ENCODE measurements at regions not wholly inside any gene's neighbourhood (a gene's known extent, or its start where the extent isn't known, plus 50 kb on each side); places are given as distances from the start of the nearest gene placed in this dataset.

DNA sequence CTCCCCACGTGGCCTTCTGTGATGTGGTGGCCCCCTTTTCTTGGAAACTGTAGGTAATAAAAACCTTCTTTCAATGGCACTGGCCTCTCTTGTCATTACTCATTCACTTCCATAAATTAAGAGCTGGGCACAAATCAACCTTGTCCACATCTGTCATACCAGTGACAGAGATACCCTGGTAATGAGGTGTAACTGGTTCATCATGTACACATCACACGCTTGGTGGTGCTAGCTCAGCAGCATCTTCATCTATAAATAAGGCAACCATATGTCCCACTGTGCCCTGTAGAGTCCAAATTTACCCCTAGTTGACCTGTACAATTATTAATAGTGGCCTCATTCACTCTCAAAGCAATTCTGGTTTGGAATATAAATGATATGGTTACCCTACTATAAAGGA is 245.6 kb downstream of the HIVEP2 start:
- H3K4me3 ChIP-seq (ENCODE audit: low read depth, low read length): no peak overlapping the region
- CTCF ChIA-PET: interaction anchor here (1.0 to 2.7 kb wide), 3 partner anchors 9 to 38 kb away, joined by 3 to 9 read pairs (median 3); no protein-coding TSS in a partner anchor
- H3K27me3 ChIP-seq (ENCODE audit: control insufficient read depth, insufficient read depth, low read length): no peaks in the 10 kb centered on the region
- no peak for DNase-seq (ENCODE audit: low read depth)
- H3K36me3 ChIP-seq (ENCODE audit: control insufficient read depth, insufficient read depth, low read length): no peaks in the 10 kb centered on the region
- POLR2A ChIA-PET: no interaction called here
- TF ChIP-seq, protein P1, sequence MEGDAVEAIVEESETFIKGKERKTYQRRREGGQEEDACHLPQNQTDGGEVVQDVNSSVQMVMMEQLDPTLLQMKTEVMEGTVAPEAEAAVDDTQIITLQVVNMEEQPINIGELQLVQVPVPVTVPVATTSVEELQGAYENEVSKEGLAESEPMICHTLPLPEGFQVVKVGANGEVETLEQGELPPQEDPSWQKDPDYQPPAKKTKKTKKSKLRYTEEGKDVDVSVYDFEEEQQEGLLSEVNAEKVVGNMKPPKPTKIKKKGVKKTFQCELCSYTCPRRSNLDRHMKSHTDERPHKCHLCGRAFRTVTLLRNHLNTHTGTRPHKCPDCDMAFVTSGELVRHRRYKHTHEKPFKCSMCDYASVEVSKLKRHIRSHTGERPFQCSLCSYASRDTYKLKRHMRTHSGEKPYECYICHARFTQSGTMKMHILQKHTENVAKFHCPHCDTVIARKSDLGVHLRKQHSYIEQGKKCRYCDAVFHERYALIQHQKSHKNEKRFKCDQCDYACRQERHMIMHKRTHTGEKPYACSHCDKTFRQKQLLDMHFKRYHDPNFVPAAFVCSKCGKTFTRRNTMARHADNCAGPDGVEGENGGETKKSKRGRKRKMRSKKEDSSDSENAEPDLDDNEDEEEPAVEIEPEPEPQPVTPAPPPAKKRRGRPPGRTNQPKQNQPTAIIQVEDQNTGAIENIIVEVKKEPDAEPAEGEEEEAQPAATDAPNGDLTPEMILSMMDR (IDR thresholded peaks at IDR 0.05; ENCODE audit: insufficient read depth, low read depth, low read length): no peak

DNA sequence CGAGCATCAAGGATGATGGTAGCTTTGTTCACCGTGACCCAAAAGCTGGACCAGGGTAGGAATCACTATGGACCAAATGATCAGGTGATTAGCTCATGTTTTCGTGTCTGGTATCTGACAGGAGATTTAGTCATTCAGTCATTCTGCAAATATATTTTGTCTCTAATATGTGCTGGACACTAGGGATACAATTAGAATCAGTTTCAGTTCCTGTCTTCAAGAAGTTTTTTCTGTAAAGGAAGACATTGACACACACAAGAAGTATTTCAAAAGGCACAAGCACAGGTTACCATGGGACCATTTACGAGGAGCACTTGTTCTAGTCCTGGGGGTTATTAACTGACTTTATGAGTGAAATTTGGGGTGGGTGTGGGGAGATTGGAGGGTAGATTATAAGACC is 244.9 kb downstream of the HIVEP2 start:
- POLR2A ChIA-PET: no interaction called here
- DNase-seq (ENCODE audit: low read depth): no peak
- CTCF ChIA-PET: interaction anchor here (2.7 kb wide), 1 partner anchor 8 kb away, joined by 9 read pairs; no protein-coding TSS in a partner anchor
- no peaks in the 10 kb centered on the region for H3K27me3 ChIP-seq (ENCODE audit: control insufficient read depth, insufficient read depth, low read length)
- H3K36me3 ChIP-seq (ENCODE audit: control insufficient read depth, insufficient read depth, low read length): no peaks in the 10 kb centered on the region
- TF ChIP-seq, protein P1 (IDR thresholded peaks at IDR 0.05; ENCODE audit: insufficient read depth, low read depth, low read length): no peak
- no peak overlapping the region for H3K4me3 ChIP-seq (ENCODE audit: low read depth, low read length)

DNA sequence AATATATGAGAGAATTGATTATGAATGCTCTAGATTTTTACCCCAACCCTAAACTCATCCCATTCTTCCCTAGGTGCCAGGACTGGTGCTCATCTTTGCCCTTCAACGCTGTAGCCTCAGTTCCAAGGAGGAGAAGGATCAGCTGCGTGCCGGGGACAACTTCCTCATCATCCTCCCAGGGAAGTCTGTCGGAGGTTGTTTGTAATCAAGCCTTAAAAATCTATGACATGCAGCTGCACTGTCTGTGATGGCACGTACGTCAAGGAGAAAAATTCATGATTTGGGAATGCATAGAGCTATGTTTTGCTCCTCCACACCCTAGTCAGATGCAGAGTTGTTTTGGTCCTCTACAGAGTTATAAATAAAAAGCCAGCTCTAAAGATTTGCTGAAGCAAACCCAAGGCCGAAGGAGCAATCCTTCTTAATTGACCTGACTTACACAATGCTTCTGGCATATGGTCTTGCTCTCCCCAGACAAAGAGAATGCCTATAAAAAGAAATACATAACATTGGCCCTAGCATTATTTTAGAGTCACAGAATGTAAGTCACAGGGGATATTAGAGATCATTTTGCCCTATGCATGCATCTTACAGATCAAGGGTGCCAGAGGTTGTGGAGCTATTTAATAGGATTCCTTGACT is 244.2 kb downstream of the HIVEP2 start:
- no peak for DNase-seq (ENCODE audit: low read depth)
- H3K4me3 ChIP-seq (ENCODE audit: low read depth, low read length): no peak overlapping the region
- TF ChIP-seq, protein P1 (IDR thresholded peaks at IDR 0.05; ENCODE audit: insufficient read depth, low read depth, low read length): no peak
- ChIA-PET POLR2A (no interaction called here), CTCF (interaction anchor here (1.0 kb wide), 1 partner anchor 8 kb away, joined by 3 read pairs; no protein-coding TSS in a partner anchor)
- H3K36me3 ChIP-seq (ENCODE audit: control insufficient read depth, insufficient read depth, low read length): no peaks in the 10 kb centered on the region
- no peaks in the 10 kb centered on the region for H3K27me3 ChIP-seq (ENCODE audit: control insufficient read depth, insufficient read depth, low read length)
